HG03442 (cell line): ENCODE measurements at regions not wholly inside any gene's neighbourhood (a gene's known extent, or its start where the extent isn't known, plus 50 kb on each side); places are given as distances from the start of the nearest gene placed in this dataset.
"Not testable (repeated sequence)": the region's sequence is repeated elsewhere in the genome, so short reads cannot be mapped to it uniquely, and the experiment has no call there.

ENCODE experiments used
- ATAC-seq: cut with Tn5 transposase; IDR thresholded peaks from one replicate; pipeline ENCODE4 v1.9.1; 2021; ENCODE audit warnings: mild to moderate bottlenecking, moderate library complexity; ENCODE audit not compliant: unreplicated experiment

- ATAC-seq = no peak
These were observed 57.8 kb downstream of the OR2B2 start for GRCh38 chr6:27854421-27854820.

DNA sequence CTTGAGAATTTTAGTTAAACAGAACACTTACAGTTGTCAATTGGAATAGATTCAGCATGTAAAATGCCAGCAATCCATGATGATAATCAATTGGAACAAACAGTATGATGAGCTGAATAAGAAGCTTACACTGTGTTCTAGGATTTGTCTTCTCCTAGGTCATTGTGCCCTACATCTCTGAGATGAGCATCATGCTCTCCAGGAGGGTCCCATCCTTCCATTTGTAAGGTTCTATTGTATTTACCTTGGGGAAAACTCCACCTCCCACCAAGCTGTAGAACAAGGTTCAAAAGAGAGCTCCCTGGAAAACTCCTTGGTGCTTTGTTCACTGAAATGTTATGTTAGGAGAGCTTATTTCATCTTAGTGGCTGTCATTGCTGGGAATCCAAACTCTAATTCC lies 60.8 kb downstream of the OR2B2 start:
- no peak for ATAC-seq

DNA sequence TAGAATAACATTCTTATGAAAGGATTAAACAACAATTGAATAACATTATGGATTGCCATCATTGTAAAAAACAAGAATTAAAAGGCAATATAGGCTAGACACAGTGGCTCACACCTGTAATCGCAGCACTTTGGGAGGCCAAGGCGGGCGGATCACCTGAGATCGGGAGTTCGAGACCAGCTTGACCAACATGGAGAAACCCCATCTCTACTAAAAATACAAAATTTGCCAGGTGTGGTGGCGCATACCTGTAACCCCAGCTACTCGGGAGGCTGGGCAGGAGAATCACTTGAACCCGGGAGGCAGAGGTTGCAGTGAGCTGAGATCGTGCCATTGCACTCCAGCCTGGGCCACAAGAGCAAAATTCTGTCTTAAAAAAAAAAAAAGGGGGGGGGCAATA lies 63.2 kb downstream of the OR2B2 start:
- ATAC-seq = not testable (repeated sequence)

GRCh38 chr6:27847706-27848105 lies 64.5 kb downstream of the OR2B2 start:
- no peak for ATAC-seq

- no peak for ATAC-seq
These were observed 71.6 kb downstream of the OR2B2 start for GRCh38 chr6:27840572-27840971.

DNA sequence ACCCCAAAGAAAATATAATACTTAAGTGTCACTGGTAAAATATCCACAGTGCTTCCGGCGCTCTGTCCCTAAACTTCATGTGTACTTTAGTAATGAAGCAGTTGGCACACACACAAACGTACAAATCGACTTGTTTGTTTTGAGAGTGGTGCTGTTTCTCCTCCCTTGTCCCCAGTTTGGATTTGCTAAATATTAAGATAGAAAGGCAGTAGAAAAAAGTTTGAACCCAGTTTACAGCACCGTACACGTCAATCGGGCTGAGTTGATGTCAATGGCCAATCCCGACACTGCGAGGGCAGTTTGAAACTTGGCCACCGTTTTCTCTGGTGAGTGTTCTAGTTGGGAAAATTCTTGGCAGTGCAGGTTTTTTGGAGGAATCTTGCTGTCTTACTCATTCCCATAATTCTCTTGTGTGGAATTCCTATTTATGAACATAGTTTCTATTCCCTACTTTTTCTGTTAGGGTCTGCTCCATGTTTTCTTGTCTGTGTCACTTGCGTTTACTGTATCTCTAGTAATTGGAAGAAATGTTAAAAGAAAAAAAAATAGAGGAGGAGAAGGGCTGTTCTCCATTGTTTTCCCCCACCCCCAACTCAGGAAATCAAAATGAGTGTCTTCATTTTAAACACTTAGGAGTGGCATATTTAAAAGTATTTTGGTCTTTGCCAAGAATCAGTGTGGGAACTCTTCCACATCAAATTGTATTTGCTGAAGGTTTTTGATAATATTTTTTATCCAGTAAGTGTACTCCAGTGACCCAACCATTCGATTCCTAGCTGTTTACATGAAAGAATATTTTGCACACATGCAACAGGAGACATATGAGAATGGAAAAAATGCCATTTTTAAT lies 72.3 kb downstream of the OR2B2 start:
- ATAC-seq = no peak

DNA sequence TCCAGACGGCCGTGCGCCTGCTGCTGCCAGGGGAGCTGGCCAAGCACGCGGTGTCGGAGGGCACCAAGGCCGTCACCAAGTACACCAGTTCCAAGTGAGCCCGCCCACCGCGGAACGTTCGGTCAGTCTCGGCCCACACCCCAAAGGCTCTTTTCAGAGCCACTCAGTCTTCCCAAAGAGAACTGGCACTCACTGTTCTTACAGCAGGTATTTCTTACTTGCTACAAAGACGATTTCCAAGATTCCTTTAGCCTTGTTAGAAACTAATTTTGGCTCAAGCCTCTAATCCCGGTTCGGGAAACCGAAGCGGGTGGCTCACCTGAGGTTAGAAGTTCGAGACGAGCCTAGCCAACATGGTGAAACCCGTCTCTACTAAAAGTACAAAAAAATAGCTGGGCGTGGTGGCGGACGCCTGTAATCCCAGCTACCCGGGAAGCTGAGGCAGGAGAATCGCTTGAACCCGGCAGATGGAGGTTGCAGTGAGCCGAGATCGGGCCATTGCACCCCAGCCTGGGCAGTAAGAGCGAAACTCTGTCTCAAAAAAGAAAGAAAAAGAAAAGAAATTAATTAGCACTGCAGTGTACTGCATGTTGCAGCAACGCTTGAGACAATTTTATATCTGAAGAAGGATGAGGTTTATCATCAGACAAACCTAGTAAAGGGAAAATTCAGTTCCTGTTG lies 73.1 kb downstream of the OR2B2 start:
- no peak for ATAC-seq

DNA sequence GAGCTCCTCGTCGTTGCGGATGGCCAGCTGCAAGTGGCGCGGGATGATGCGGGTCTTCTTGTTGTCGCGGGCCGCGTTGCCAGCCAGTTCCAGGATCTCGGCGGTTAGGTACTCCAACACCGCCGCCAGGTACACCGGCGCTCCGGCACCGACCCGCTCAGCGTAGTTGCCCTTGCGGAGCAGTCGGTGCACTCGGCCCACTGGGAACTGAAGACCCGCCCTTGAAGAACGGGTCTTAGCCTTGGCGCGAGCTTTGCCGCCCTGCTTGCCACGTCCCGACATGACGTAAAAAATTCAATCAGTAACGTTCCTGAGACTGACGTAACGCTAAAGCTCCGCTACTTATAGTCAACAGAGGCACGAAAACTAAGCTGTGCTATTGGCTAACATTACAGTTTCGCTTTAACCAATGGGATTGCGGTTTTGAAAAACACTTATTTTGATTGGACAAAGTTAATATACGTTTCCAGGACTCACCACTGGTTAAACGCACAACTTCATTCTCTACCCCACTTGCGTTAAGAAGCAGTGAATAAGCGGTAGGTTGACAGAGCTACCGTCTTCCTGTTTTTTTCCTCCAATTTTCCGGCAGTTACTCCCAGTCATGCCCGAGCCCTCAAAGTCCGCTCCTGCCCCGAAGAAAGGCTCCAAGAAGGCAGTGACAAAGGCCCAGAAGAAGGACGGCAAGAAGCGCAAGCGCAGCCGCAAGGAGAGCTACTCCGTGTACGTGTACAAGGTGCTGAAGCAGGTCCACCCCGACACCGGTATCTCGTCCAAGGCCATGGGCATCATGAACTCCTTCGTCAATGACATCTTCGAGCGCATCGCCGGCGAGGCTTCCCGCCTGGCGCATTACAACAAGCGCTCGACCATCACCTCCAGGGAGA lies 73.9 kb downstream of the OR2B2 start:
- ATAC-seq = peak; percentile 76

- ATAC-seq = peak; percentile 5
These were observed 74.6 kb downstream of the OR2B2 start for GRCh38 chr6:27837625-27838057.

GRCh38 chr6:27836783-27837624 lies 75.2 kb downstream of the OR2B2 start:
- peak; percentile 32 for ATAC-seq

DNA sequence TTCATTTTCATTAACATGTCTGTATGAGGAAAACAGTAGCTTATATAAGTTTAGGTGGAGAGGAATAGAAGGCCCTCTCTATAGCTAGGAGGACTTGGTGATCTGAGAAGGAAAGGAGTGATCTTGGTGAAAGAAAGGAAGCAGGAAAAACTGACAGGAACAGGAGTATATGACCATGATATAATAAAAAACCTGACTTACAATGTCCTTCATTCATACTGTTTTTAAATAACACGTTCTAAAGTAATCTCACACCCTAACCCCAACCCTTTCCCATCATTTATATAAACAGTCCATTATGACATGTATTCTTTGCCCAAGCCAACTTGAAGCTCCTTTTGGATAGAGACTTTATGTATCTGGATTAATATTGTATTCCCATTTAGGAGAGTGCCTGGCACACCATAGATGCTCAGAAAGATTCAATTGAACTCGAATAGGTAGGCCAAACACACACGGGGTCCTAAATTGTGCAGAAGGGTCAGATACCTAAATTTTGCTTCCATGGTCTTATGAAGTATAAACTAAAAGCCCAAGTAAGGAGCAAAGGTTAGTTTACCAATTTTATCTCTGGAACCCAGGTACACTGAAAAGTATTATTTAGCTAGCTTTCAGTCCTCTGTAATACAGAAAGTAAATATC lies 75.9 kb downstream of the OR2B2 start:
- ATAC-seq = no peak

DNA sequence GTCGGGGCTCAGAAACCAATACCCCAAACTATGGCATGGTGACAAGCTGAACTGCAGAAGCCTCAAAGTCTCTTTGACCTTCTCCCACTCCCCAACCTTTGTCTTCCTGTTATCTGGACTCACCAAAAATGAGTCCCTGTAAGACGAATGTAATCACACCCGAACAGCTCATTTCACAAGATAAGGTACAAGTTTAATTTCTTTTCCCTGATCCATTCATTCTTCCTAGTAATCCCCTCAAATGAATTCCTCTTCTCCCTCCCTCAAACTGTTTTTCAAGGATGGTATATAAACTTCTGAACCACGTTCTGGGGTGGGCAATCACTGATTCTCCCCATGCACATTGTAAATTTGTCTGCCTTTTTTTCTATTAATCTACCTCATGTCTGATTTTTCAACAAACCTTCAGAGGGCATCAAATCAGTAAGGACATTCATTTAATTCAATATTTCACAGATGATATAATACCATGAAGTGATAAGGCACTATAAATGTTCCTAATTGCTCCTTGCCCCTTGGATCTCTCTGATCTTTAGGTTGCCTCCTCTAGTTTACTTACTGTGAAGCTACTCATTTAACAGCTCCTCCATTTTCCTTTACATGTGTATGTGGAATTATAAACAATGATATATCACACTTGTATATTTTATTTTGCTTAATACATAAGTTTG lies 77.2 kb downstream of the OR2B2 start:
- ATAC-seq = no peak

- no peak for ATAC-seq
These were observed 77.8 kb downstream of the OR2B2 start for GRCh38 chr6:27834384-27834783.

GRCh38 chr6:27831434-27832081 lies 80.6 kb downstream of the OR2B2 start:
- peak; percentile 79 for ATAC-seq

- peak; percentile 62 for ATAC-seq
These were observed 81.4 kb downstream of the OR2B2 start for GRCh38 chr6:27830600-27831433.

- ATAC-seq = no peak
These were observed 82.0 kb downstream of the OR2B2 start for GRCh38 chr6:27830212-27830599.

- ATAC-seq = no peak
These were observed 82.6 kb downstream of the OR2B2 start for GRCh38 chr6:27829453-27830211.
